IMR-90 (cell line): ENCODE measurements at regions not wholly inside any gene's neighbourhood (a gene's known extent, or its start where the extent isn't known, plus 50 kb on each side); places are given as distances from the start of the nearest gene placed in this dataset.

Experiments used
- ATAC-seq: fragments of 200-7000 bp; cut with Tn5 transposase; 2 replicates; pipeline ENCODE4 v1.9.1; 2020; ENCODE audit warnings: low read depth, mild to moderate bottlenecking, moderate library complexity
- BruUV-seq: library from RNA; stranded (reverse); fragments of 400-500 nt; replicated peaks from 2 replicates; lab custom pipeline; 2021; lab: Mats Ljungman, UMichigan
- CTCF ChIA-PET: fragments of 300-600 bp; formaldehyde crosslinking; extraction: SDS; loops from one replicate; lab custom pipeline; 2021; ENCODE audit warnings: antibody characterized with exemption; lab: Yijun Ruan, JAX
- POLR2A ChIA-PET: fragments of 300-600 bp; sonication (Branson Sonifier 250); formaldehyde crosslinking; loops from one replicate; lab custom pipeline; 2022; ENCODE audit warnings: antibody characterized with exemption; ENCODE audit not compliant: unreplicated experiment; lab: Charles Lee
- DNase-seq: peaks from one replicate; pipeline ENCODE4 v3.0.0; 2013
- H2AFZ ChIP-seq: replicated peaks from 2 replicates; pipeline ENCODE3; 2013; ENCODE audit warnings: low read length, mild to moderate bottlenecking; ENCODE audit not compliant: poor library complexity
- H2AK5ac ChIP-seq: 2 replicates; pipeline ENCODE4 v1.6.1; 2013; ENCODE audit warnings: low read depth, low read length, inconsistent platforms
- H2AK9ac ChIP-seq: replicated peaks from 2 replicates; pipeline ENCODE3; 2013; ENCODE audit warnings: mild to moderate bottlenecking, low read depth, low read length, moderate library complexity; ENCODE audit not compliant: poor library complexity
- H2BK120ac ChIP-seq: 2 replicates; pipeline ENCODE4 v1.6.1; 2013; ENCODE audit warnings: low read depth, low read length, inconsistent platforms
- H2BK15ac ChIP-seq: 3 replicates; pipeline ENCODE4 v1.6.1; 2013; ENCODE audit warnings: low read depth, low read length, inconsistent platforms
- H2BK20ac ChIP-seq: 2 replicates; pipeline ENCODE4 v1.6.1; 2013; ENCODE audit warnings: low read depth, mild to moderate bottlenecking, inconsistent platforms, low read length, moderate library complexity
- H2BK5ac ChIP-seq: 2 replicates; pipeline ENCODE4 v1.6.1; 2013; ENCODE audit warnings: mild to moderate bottlenecking, low read depth, low read length, inconsistent platforms; ENCODE audit not compliant: poor library complexity, severe bottlenecking
- H3K14ac ChIP-seq: replicated peaks from 2 replicates; pipeline ENCODE4 v1.6.1; 2013; ENCODE audit warnings: low read depth, low read length, inconsistent platforms
- H3K18ac ChIP-seq: 2 replicates; pipeline ENCODE4 v1.6.1; 2013; ENCODE audit warnings: low read depth, low read length, control low read depth
- H3K23ac ChIP-seq: 2 replicates; pipeline ENCODE4 v1.6.1; 2013; ENCODE audit warnings: low read depth, low read length, inconsistent platforms
- H3K27ac ChIP-seq: 2 replicates; pipeline ENCODE4 v1.5.1; 2013; ENCODE audit warnings: mild to moderate bottlenecking, control low read depth, low read length; ENCODE audit not compliant: insufficient read depth
- H3K27me3 ChIP-seq: 2 replicates; pipeline ENCODE4 v1.6.1; 2013; ENCODE audit warnings: low read length; ENCODE audit not compliant: control insufficient read depth, insufficient read depth
- H3K36me3 ChIP-seq: 2 replicates; pipeline ENCODE4 v1.6.1; 2013; ENCODE audit warnings: low read length, mixed read lengths; ENCODE audit not compliant: control insufficient read depth, insufficient read depth
- H3K4ac ChIP-seq: 2 replicates; pipeline ENCODE4 v1.6.1; 2013; ENCODE audit warnings: low read depth, low read length, inconsistent platforms
- H3K4me1 ChIP-seq: 2 replicates; pipeline ENCODE4 v1.6.1; 2013; ENCODE audit warnings: low read length, mixed read lengths; ENCODE audit not compliant: control insufficient read depth, insufficient read depth
- H3K4me2 ChIP-seq: 2 replicates; pipeline ENCODE4 v1.6.1; 2013; ENCODE audit warnings: low read depth, mild to moderate bottlenecking, control low read depth, low read length, moderate library complexity
- H3K4me3 ChIP-seq: 2 replicates; pipeline ENCODE4 v1.5.1; 2013; ENCODE audit warnings: low read depth, mild to moderate bottlenecking, control low read depth, low read length, moderate library complexity; ENCODE audit not compliant: insufficient read depth
- H3K56ac ChIP-seq: 2 replicates; pipeline ENCODE4 v1.6.1; 2013; ENCODE audit warnings: low read length, inconsistent platforms; ENCODE audit not compliant: insufficient read depth; ENCODE audit errors: extremely low read depth
- H3K79me1 ChIP-seq, 2 experiments: 2 replicates each; pipeline ENCODE4 v1.6.1; 2013; ENCODE audit warnings: low read length in 2 of 2, inconsistent platforms in 1 of 2, low read depth in 1 of 2
- H3K9ac ChIP-seq: 2 replicates; pipeline ENCODE4 v1.6.1; 2013; ENCODE audit warnings: low read depth, low read length, control low read depth
- H3K9me1 ChIP-seq: 2 replicates; pipeline ENCODE4 v1.6.1; 2013; ENCODE audit warnings: low read length, inconsistent platforms; ENCODE audit not compliant: insufficient read depth
- H3K9me3 ChIP-seq: 2 replicates; pipeline ENCODE4 v1.6.1; 2013; ENCODE audit warnings: low read length; ENCODE audit not compliant: control insufficient read depth, insufficient read depth
- H4K20me1 ChIP-seq: 2 replicates; pipeline ENCODE4 v1.6.1; 2013; ENCODE audit warnings: low read length, inconsistent platforms; ENCODE audit not compliant: insufficient read depth
- H4K5ac ChIP-seq: 2 replicates; pipeline ENCODE4 v1.6.1; 2013; ENCODE audit warnings: mild to moderate bottlenecking, low read depth, low read length, control low read depth
- H4K8ac ChIP-seq, 2 experiments: 2 replicates each; pipeline ENCODE4 v1.6.1; 2013; ENCODE audit warnings: low read depth in 2 of 2, low read length in 2 of 2, control low read depth in 1 of 2, inconsistent platforms in 1 of 2
- H4K91ac ChIP-seq: 2 replicates; pipeline ENCODE4 v1.6.1; 2013; ENCODE audit warnings: low read depth, low read length, inconsistent platforms; ENCODE audit not compliant: insufficient read depth
- CHD1 ChIP-seq: IDR thresholded peaks from 2 replicates; pipeline ENCODE4 v1.6.1; 2012; ENCODE audit warnings: low read depth, low read length, improper control_type of control experiment
- FOS ChIP-seq: fragments of 150-350 bp; IDR thresholded peaks from 2 replicates; pipeline ENCODE4 v1.6.1; 2016; ENCODE audit warnings: low read depth, low read length
- MAFK ChIP-seq: IDR thresholded peaks from 2 replicates; pipeline ENCODE4 v1.6.1; 2012; ENCODE audit warnings: low read depth, low read length, improper control_type of control experiment
- NFE2L2 ChIP-seq: fragments of 150-350 bp; IDR thresholded peaks from 2 replicates; pipeline ENCODE4 v1.6.1; 2016; ENCODE audit warnings: low read depth, mild to moderate bottlenecking, low read length
- POLR2A ChIP-seq: IDR thresholded peaks from 2 replicates; pipeline ENCODE4 v1.6.1; 2012; ENCODE audit warnings: mild to moderate bottlenecking, low read depth, low read length
- RCOR1 ChIP-seq: IDR thresholded peaks from 2 replicates; pipeline ENCODE4 v1.6.1; 2012; ENCODE audit warnings: mild to moderate bottlenecking, low read length, improper control_type of control experiment; ENCODE audit not compliant: insufficient replicate concordance
- WGBS, 2 experiments: methylation state at CpG; one replicate each; pipeline versions ENCODE4 v1.1.5 to v1.1.7; 2013; ENCODE audit warnings: missing lambda C conversion rate in 2 of 2; ENCODE audit not compliant: insufficient read length in 1 of 2; ENCODE audit errors: extremely low coverage in 2 of 2; 5-methylcytosine and 5-hydroxymethylcytosine counted together
- dilution Hi-C: fragments of 300-500 bp; cut with HindIII; formaldehyde crosslinking; loops from one replicate; pipeline ENCODE4 v1.14.3; 2018; ENCODE audit warnings: low sequenced_read_pairs; ENCODE audit not compliant: unreplicated experiment
- in situ Hi-C: fragments of 300-500 bp; cut with MboI; formaldehyde crosslinking; loops from 3 replicates; pipeline ENCODE4 v1.14.3; 2019; ENCODE audit warnings: low sequenced_read_pairs, inconsistent platforms, mixed read lengths
- intact Hi-C: fragments of 100-400 bp; cut with micrococcal nuclease; formaldehyde crosslinking; loops from 2 replicates; pipeline ENCODE4 v1.10.0; 2022
- TF ChIP-seq, protein P1 (sequence below): fragments of 150-350 bp; IDR thresholded peaks from 2 replicates; pipeline ENCODE4 v1.6.1; 2017; ENCODE audit warnings: mild to moderate bottlenecking, antibody characterized with exemption, low read length, low read depth
- TF ChIP-seq, protein P2 (sequence below): conservative IDR thresholded peaks from 2 replicates; pipeline ENCODE4 v1.5.1; 2012; ENCODE audit warnings: mild to moderate bottlenecking, low read depth, low read length, improper control_type of control experiment

DNA sequence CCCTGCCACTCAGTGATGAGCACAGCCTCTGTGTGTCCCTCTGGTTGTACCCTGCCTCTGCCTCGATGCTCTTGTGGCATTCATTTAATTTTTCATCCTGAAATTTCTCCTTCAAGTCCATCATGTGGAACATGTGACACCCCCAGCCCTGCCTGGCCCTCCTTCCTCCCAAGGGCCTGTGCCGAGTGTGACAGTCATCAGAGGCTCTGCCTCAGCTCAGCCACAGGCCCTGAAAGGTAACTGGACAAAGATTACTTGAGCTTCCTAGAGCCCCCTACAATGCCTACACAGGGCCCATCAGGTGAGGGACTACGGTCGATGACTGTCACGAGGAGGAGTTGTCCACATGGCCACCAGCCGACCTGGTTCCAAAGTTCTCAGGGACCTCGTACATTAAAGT lies 75.1 kb downstream of the C1QL2 start:
- H4K5ac ChIP-seq: no peak overlapping the region
- no peak overlapping the region for H2BK120ac ChIP-seq
- ATAC-seq: no peak
- H2BK15ac ChIP-seq: no peak overlapping the region
- no peak overlapping the region for H3K4ac ChIP-seq
- no peaks in the 10 kb centered on the region for H3K9me3 ChIP-seq
- intact Hi-C loops (no loop called here), in situ Hi-C loops (no loop called here), dilution Hi-C loops (no loop called here)
- H3K4me3 ChIP-seq: no peak overlapping the region
- no peak overlapping the region for H3K4me2 ChIP-seq
- H2AFZ ChIP-seq: no peak overlapping the region
- BruUV-seq: no TSS peak
- no peaks in the 10 kb centered on the region for H4K20me1 ChIP-seq
- no peaks in the 10 kb centered on the region for H3K4me1 ChIP-seq
- no peak overlapping the region for H2AK5ac ChIP-seq
- H3K9me1 ChIP-seq: no peaks in the 10 kb centered on the region
- TF ChIP-seq, protein P1, sequence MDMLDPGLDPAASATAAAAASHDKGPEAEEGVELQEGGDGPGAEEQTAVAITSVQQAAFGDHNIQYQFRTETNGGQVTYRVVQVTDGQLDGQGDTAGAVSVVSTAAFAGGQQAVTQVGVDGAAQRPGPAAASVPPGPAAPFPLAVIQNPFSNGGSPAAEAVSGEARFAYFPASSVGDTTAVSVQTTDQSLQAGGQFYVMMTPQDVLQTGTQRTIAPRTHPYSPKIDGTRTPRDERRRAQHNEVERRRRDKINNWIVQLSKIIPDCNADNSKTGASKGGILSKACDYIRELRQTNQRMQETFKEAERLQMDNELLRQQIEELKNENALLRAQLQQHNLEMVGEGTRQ: no peak
- TF ChIP-seq RCOR1 (no peak), CHD1 (no peak), FOS (no peak), MAFK (no peak), NFE2L2 (no peak), POLR2A (no peak)
- TF ChIP-seq, protein P2, sequence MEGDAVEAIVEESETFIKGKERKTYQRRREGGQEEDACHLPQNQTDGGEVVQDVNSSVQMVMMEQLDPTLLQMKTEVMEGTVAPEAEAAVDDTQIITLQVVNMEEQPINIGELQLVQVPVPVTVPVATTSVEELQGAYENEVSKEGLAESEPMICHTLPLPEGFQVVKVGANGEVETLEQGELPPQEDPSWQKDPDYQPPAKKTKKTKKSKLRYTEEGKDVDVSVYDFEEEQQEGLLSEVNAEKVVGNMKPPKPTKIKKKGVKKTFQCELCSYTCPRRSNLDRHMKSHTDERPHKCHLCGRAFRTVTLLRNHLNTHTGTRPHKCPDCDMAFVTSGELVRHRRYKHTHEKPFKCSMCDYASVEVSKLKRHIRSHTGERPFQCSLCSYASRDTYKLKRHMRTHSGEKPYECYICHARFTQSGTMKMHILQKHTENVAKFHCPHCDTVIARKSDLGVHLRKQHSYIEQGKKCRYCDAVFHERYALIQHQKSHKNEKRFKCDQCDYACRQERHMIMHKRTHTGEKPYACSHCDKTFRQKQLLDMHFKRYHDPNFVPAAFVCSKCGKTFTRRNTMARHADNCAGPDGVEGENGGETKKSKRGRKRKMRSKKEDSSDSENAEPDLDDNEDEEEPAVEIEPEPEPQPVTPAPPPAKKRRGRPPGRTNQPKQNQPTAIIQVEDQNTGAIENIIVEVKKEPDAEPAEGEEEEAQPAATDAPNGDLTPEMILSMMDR: no peak
- H3K56ac ChIP-seq: no peak overlapping the region
- no peak overlapping the region for H4K8ac ChIP-seq
- ChIA-PET POLR2A (no interaction called here), CTCF (no interaction called here)
- H4K91ac ChIP-seq: no peak overlapping the region
- H3K14ac ChIP-seq: no peak overlapping the region
- H3K9ac ChIP-seq: no peak overlapping the region
- H3K27me3 ChIP-seq: no peaks in the 10 kb centered on the region; the same call in 1 of the 2 replicates
- no peak overlapping the region for H2BK20ac ChIP-seq
- WGBS, 2 experiments: 75% methylated on average over 5 of the region's 7 CpGs; no CpG with 5 or more reads in 1 of the 2 experiments
- no peak overlapping the region for H2BK5ac ChIP-seq
- no peak overlapping the region for H3K18ac ChIP-seq
- H2AK9ac ChIP-seq: no peak overlapping the region
- no peaks in the 10 kb centered on the region for H3K79me1 ChIP-seq
- H3K27ac ChIP-seq: no peak overlapping the region
- H3K36me3 ChIP-seq: no peaks in the 10 kb centered on the region
- DNase-seq: no peak
- no peak overlapping the region for H3K23ac ChIP-seq
